ENCODE measurements at regions not wholly inside any gene's neighbourhood (a gene's known extent, or its start where the extent isn't known, plus 50 kb on each side); places are given as distances from the start of the nearest gene placed in this dataset.

- TF ChIP-seq PATZ1 (CRISPR knock-in tag; IDR thresholded peaks at IDR 0.05): 0 out of 2 replicates have a peak, but pooled peaks have one; percentile 28
- no peak for TF ChIP-seq ZBTB2 (CRISPR knock-in tag; IDR thresholded peaks at IDR 0.05; ENCODE audit: low read depth)
- no peak for TF ChIP-seq CSRNP1 (CRISPR knock-in tag; IDR thresholded peaks at IDR 0.05)
- no peak for TF ChIP-seq ZSCAN31 (CRISPR knock-in tag; IDR thresholded peaks at IDR 0.05; ENCODE audit: low read depth)
- no peak for TF ChIP-seq SKIL (CRISPR knock-in tag; IDR thresholded peaks at IDR 0.05; ENCODE audit: borderline replicate concordance)
- TF ChIP-seq POLR2AphosphoS2 (IDR thresholded peaks at IDR 0.05; ENCODE audit: low read depth, low read length): no peak
- no peak for TF ChIP-seq GABPB1 (CRISPR knock-in tag; IDR thresholded peaks at IDR 0.05)
- no peak for TF ChIP-seq ZNF543 (CRISPR knock-in tag; IDR thresholded peaks at IDR 0.05)
- no peak for TF ChIP-seq MTF1 (CRISPR knock-in tag; IDR thresholded peaks at IDR 0.05)
- no peak for TF ChIP-seq KLF15 (CRISPR knock-in tag; IDR thresholded peaks at IDR 0.05; ENCODE audit: borderline replicate concordance)
- TF ChIP-seq ZNF251 (CRISPR knock-in tag; IDR thresholded peaks at IDR 0.05): no peak
- TF ChIP-seq MTA1 (CRISPR knock-in tag; IDR thresholded peaks at IDR 0.05; ENCODE audit: borderline replicate concordance): no peak
- no peak for TF ChIP-seq PAXIP1 (CRISPR knock-in tag; conservative IDR thresholded peaks at IDR 0.05)
- no peak for TF ChIP-seq REPIN1 (CRISPR knock-in tag; IDR thresholded peaks at IDR 0.05; ENCODE audit: borderline replicate concordance, low read depth)
- no peak for TF ChIP-seq CBX2 (IDR thresholded peaks at IDR 0.05; ENCODE audit: low read depth, low read length)
- no peak for TF ChIP-seq CBX2 (CRISPR knock-in tag; IDR thresholded peaks at IDR 0.05; ENCODE audit: low read depth)
- TF ChIP-seq ZNF652 (CRISPR knock-in tag; IDR thresholded peaks at IDR 0.05; ENCODE audit: borderline replicate concordance, low read depth): no peak
- no peak for TF ChIP-seq NKX3-1 (CRISPR knock-in tag; IDR thresholded peaks at IDR 0.05)
Observed at GRCh38 chr6:43850314-43851203, 80.5 kb downstream of the VEGFA start (continued).
